ENCODE measurements at regions not wholly inside any gene's neighbourhood (a gene's known extent, or its start where the extent isn't known, plus 50 kb on each side); places are given as distances from the start of the nearest gene placed in this dataset.

- Histone ChIP-seq H3K27me3 (no peaks in the 10 kb centered on the region), H3K9me3 (no peaks in the 10 kb centered on the region), H3K36me3 (no peaks in the 10 kb centered on the region), H3K4me3 (no peak overlapping the region), H3K4me1 (no peaks in the 10 kb centered on the region), H3K27ac (no peak overlapping the region), H3K9ac (ENCODE audit: low read depth in 2 of 2, low read length in 2 of 2) (no peak overlapping the region)
- intact Hi-C loops (cut with DNase I) = no loop called here
- DNase-seq = no peak
- TF ChIP-seq CTCF (IDR thresholded peaks at IDR 0.05) = no peak
Observed at GRCh38 chr5:74105126-74105780, 479.3 kb downstream of the ARHGEF28 start.

GRCh38 chr5:74103131-74104023 is 477.4 kb downstream of the ARHGEF28 start:
- Histone ChIP-seq H3K4me3 (no peak overlapping the region), H3K27me3 (no peaks in the 10 kb centered on the region), H3K9ac (ENCODE audit: low read depth in 2 of 2, low read length in 2 of 2) (no peak overlapping the region), H3K27ac (no peak overlapping the region), H3K36me3 (no peaks in the 10 kb centered on the region), H3K9me3 (no peaks in the 10 kb centered on the region), H3K4me1 (no peaks in the 10 kb centered on the region)
- no peak for DNase-seq
- intact Hi-C loops (cut with DNase I) = no loop called here
- no peak for TF ChIP-seq CTCF (IDR thresholded peaks at IDR 0.05)

GRCh38 chr5:74100268-74100665 is 474.3 kb downstream of the ARHGEF28 start:
- Histone ChIP-seq H3K27ac (no peak overlapping the region), H3K27me3 (no peaks in the 10 kb centered on the region), H3K4me1 (no peaks in the 10 kb centered on the region), H3K9me3 (no peaks in the 10 kb centered on the region), H3K36me3 (no peaks in the 10 kb centered on the region), H3K9ac (ENCODE audit: low read depth in 2 of 2, low read length in 2 of 2) (no peak overlapping the region), H3K4me3 (no peak overlapping the region)
- DNase-seq = no peak
- intact Hi-C loops (cut with DNase I) = no loop called here
- no peak for TF ChIP-seq CTCF (IDR thresholded peaks at IDR 0.05)

GRCh38 chr5:74099538-74100267 is 473.7 kb downstream of the ARHGEF28 start:
- Histone ChIP-seq H3K9ac (ENCODE audit: low read depth in 2 of 2, low read length in 2 of 2) (no peak overlapping the region), H3K4me3 (no peak overlapping the region), H3K4me1 (no peaks in the 10 kb centered on the region), H3K27ac (no peak overlapping the region), H3K27me3 (no peaks in the 10 kb centered on the region), H3K9me3 (no peaks in the 10 kb centered on the region), H3K36me3 (no peaks in the 10 kb centered on the region)
- intact Hi-C loops (cut with DNase I) = no loop called here
- DNase-seq = no peak
- TF ChIP-seq CTCF (IDR thresholded peaks at IDR 0.05) = no peak

- no peak overlapping the region for H3K27ac ChIP-seq
- intact Hi-C loops (cut with DNase I) = no loop called here
Observed at GRCh38 chr5:74098941-74099340, 472.9 kb downstream of the ARHGEF28 start.

More at GRCh38 chr5:74098941-74099340, 472.9 kb downstream of the ARHGEF28 start:
- Histone ChIP-seq H3K27me3 (no peaks in the 10 kb centered on the region), H3K4me1 (no peaks in the 10 kb centered on the region), H3K36me3 (no peaks in the 10 kb centered on the region), H3K9ac (ENCODE audit: low read depth in 2 of 2, low read length in 2 of 2) (no peak overlapping the region), H3K9me3 (no peaks in the 10 kb centered on the region), H3K4me3 (no peak overlapping the region)
- no peak for TF ChIP-seq CTCF (IDR thresholded peaks at IDR 0.05)
- no peak for DNase-seq

Measured in colonic mucosa (tissue), 4 donors.